ENCODE measurements at regions not wholly inside any gene's neighbourhood (a gene's known extent, or its start where the extent isn't known, plus 50 kb on each side); places are given as distances from the start of the nearest gene placed in this dataset.

- no peak for DNase-seq (ENCODE audit: low spot score)
Observed at GRCh38 chr18:27632706-27633105, 447.6 kb upstream of the CHST9 start.

DNA sequence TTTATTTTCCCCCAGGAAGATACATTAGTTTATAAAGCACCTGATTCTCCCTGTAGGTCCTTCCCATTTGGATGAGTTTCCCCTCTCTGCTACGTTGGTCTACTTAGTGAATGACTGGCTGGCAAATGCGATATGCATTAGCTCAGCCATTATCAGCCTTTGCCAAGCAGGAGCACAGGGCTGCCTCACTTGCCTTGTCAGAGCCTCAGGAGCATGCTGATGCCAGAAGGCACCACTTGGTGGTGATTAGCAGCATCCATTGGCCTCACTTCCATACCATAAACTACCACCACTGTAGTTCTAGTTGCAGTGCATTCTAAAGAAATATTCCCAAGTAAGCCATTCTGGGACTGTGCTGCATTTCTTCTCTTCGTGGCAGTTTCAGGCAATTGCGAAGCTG is 442.8 kb upstream of the CHST9 start:
- no peak for DNase-seq (ENCODE audit: low spot score)

DNA sequence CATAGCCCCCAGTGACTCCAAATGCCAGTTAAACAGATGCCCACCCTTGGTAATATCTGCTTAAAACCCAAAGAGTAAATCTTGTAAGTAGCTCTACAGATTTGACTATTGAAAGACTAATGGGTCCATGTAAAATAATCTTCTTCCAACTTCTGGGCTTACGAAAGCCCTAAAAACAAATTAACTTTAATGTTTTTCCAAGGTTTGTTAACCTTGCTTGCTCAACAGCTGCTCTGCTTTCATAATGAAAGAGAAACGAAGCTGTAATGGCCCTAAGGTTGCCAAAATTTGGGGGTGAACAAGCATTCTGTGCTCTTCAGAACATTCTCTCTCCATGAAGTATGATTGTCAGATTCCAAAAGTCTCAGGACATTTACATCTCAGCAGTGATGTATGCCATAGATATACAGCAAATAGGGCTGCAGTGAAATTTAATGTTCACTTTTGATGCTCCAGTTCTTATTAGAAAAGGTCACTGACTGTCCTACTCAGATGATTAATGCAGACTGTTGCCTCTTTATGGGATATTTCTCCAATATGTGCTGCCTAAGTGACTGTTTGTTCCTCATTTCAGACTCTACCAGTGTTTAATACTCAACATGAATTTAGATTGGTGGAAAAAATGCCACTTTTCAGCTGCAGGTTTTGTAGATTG is 436.3 kb upstream of the CHST9 start:
- no peak for DNase-seq (ENCODE audit: low spot score)

GRCh38 chr18:27619906-27620305 is 434.8 kb upstream of the CHST9 start:
- no peak for DNase-seq (ENCODE audit: low spot score)

DNA sequence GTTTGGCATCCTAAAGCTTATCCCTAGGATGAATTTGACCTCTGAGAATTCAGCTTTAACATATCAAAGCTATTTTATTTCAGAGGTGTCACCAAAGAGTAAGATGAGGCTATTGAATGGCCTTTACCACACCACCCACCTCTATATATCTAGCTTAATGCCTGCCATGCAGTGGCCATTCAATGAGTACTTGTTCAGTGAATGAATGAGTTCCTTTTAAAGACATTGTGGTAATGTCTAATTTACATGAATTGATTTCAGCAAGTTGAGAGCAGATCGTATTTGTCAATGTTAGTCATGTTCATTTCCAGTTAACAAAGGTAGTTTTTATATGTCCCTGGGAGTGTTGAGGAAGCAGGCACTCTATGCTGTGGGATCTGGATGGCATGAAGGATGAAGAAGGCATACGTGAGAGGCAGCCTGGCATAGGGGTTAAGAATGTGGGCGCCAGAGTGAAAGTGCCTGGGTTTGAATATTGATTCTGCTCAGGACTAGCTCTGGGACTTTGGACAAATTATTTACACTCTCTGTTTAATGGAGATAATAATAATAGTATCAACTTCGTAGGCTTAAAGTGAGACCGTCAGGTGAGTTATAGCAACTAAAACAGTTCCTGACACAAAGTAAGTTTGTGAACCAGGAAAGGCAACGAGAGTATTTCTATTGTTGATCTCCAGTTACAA is 434.1 kb upstream of the CHST9 start:
- DNase-seq (ENCODE audit: low spot score) = no peak

GRCh38 chr18:27616324-27616723 is 431.2 kb upstream of the CHST9 start:
- no peak for DNase-seq (ENCODE audit: low spot score)

DNA sequence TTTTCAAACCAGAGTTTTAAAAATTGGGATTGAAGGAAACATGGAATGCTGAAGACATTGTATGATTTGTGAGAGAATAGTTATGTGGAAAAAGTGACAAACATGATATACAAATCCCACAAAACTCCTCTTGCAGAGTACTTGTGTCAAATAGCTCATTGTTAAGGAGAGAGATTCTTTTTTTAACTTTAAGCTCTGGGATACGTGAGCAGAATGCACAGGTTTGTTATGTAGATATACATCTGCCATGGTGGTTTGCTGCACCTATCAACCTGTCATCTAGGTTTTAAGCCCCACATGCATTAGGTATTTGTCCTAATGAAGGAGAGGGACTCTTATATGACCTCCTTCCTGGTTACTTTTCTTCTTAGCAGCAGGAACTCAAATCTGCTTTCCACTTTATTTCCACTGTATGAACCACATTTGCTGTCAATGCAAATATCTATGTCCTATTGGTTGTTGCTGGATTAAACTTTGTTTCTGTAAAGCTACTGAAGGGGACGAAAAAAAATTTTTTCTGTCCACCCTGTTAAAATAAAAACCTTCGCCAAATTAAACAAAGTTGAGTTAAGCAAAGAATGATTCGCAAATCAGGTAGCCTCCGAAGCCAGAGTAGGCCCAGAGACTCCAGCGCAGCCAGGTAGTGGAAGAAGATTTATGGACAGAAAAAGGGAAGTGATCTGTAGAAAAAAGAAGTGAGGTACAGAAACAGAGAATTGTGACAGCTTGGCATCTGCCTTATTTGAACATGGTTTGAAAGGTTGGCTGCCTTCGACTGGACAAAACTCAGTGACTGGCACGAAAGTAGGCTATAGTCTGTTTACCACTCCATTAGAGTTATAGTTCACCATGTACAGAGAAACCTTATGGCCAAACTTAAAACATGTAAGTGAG is 430.1 kb upstream of the CHST9 start:
- no peak for DNase-seq (ENCODE audit: low spot score)

DNA sequence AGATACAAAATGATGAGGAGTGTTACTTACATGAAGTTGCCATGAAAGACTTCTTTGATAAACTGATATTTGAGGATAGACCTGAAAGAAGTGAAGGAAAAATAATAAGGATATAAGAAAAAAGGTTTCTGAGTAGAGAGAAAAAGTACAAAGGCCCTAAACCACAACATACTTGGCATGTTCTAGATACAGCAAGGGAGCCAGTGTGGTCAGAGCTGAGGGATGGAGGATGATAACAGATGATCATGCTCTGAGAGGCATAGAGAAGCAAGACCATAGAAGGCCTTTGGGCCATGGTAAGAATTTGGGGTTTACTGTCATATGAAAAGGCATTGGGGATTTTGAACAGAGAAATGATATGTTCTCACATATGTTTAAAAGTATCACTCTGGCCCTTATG is 424.1 kb upstream of the CHST9 start:
- no peak for DNase-seq (ENCODE audit: low spot score)

GRCh38 chr18:27608742-27609141 is 423.6 kb upstream of the CHST9 start:
- no peak for DNase-seq (ENCODE audit: low spot score)

GRCh38 chr18:27608174-27608573 is 423.1 kb upstream of the CHST9 start:
- no peak for DNase-seq (ENCODE audit: low spot score)

DNA sequence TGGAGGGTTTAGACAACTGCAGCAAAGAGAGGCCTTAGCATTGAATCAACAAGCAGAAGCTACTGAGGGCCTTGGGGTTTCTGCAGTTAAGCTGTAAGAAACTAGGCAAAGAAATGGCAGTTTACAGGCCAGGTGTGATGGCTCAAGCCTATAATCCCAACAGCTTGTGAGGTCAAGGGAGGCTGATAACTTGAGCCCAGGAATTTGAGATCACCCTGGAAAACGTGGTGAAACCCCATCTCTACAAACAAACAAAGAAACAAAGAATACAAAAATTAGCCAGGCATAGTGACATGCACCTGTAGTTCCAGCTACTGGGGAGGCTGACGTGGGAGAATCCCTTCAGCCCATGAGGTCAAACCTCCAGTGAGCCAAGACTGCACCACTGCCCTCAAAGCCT is 421.6 kb upstream of the CHST9 start:
- DNase-seq (ENCODE audit: low spot score) = no peak

DNA sequence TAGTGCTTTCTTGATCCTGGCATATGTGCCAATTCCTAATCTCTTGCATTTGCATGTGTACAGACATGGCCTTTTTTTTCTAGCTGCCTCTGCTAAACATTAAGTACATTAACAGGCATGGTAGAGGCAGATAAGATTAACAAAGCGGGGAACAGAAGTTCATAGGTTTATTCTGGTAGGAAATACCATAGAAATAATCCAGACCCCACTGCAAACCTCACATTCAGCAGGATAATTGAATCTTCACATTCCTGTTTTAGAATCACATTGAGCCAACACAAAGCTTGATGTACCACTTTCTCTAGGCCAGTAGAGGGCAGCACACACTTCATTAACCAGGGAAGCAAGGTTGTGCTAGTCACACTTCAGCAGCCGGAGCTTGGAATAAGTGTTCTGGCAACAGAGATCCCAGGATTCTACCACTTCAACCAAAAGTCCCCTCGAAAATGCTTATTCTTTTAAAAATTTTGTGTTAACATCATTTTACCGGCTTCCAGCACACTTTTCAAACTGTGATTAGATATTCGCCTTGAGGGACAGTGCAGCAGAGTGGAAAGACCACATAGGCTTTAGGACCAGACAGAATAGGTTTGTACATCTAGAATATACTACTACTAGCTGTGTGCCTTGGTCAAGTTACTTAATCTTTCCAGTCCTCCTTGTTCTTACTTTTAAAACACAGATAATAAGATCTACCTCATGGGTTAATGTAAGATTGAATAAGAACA is 420.2 kb upstream of the CHST9 start:
- peak; percentile 25 for DNase-seq (ENCODE audit: low spot score)

DNA sequence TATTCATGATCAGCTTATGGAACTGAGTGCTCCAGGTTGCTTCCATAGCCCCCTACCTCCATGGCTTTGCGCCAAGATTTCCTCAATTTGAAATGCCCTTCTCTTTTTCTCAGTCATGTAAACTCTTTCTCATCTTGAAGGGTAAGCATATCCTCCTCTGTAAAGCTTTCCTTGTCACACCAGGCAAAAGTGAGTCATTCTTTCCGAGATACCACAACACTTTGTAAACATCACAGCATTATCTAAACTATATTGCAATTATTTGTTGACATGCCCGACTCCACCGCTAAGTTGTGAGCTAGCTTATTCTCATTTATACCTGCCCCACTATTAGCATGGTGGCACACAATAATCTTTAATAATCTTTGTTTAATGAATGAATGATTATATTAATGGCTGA is 419.5 kb upstream of the CHST9 start:
- DNase-seq (ENCODE audit: low spot score) = peak; percentile 0

DNA sequence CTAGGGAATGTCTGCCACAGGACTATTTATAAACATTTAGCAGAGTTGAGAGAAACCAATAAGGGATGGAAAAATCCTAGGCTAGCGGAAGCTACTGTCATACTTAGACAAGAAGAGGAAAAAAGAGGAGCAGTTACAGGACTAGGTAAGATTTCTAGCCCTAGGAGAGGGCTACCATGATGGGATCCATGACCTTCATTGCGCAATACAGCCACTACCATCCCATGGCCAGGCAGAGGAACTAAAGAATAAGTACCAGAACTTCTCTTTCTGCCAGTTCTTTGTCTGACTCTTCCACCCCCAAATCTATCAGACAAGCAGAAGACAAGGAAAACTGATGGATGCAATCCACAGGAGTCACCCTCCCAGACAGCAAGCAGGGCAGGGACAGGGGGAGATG is 417.0 kb upstream of the CHST9 start:
- DNase-seq (ENCODE audit: low spot score) = no peak

DNA sequence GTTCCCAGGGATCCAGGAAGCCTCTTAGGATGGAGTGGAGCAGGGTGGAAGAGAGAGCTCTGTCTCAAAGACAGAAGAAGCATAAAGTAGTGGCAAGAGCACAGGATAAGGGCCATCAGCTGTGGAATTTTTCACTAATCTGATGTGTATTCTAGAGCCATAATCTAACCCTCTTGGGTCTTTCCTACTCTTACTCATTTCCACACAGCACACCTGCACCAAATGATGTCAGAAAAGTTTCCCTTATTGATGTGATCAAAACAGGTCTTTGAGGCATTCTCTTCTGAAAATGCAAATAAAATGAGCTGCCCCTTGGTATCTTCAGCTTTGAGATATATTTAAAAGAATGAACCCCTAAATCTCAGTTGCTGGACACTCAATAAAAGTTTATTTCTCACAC is 415.1 kb upstream of the CHST9 start:
- DNase-seq (ENCODE audit: low spot score) = no peak

DNA sequence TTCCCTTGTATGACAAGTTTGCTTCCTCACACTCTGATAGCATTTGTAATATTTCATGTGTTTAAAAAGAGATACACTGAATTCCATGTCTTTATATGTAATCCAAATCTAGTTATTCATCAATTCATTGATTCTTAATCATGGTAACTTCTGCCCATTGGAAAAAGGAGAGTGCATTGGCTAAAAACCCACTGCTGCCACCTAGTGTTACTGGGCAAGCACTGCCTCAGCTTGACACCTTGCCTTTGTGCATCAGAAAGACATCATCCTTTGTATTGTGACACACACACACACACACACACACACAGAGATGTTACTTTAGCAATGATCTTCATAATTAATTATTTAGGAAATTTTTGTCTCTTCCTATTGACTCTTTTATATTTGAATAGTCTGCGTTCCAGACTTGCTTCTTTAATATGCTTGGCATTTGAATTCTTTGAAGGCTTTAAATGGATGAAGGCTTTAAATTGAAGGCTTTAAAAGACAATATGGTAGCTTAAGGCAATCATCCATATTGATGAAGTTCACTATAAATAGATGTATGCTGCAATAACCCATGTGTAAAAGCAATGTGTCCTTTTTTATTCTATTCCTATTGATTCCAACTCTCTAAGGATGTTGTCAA is 414.2 kb upstream of the CHST9 start:
- peak; percentile 11 for DNase-seq (ENCODE audit: low spot score)

GRCh38 chr18:27595113-27595838 is 410.2 kb upstream of the CHST9 start:
- DNase-seq (ENCODE audit: low spot score) = no peak

DNA sequence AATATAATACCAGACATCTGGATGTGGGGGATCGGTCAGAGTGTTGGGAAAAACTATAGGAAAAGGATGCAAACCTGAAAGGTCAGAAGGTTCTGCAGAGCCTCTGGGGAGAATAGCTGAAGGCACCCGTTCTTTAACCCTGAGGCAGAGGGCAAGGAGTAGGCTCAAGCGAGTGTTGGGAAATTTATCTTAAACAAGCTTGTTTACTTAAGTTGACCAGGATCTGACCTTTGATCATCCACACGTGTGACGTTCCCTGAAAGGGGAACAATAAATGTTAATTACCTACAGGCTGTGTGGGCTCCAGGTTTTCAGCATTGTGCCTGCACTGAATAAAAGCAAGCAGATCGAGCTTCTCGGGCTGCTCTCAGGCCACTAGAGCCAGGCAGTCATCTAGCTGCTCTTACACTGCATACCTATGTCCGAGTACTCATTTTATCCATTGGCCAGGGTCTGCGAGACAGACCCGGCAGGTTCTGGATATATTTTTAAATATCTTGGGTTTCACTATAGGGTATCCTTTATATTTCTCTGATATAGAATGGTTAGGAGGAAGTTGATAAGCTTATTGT is 400.6 kb upstream of the CHST9 start:
- DNase-seq (ENCODE audit: low spot score) = peak; percentile 2

GRCh38 chr18:27583466-27583865 is 398.4 kb upstream of the CHST9 start:
- no peak for DNase-seq (ENCODE audit: low spot score)

- no peak for DNase-seq (ENCODE audit: low spot score)
Observed at GRCh38 chr18:27582760-27583412, 397.8 kb upstream of the CHST9 start.

Measured in SW480 (cell line).